GM13977 (cell line): ENCODE measurements at regions not wholly inside any gene's neighbourhood (a gene's known extent, or its start where the extent isn't known, plus 50 kb on each side); places are given as distances from the start of the nearest gene placed in this dataset.
"Not testable (repeated sequence)": the region's sequence is repeated elsewhere in the genome, so short reads cannot be mapped to it uniquely, and the experiment has no call there.

ENCODE experiments used
- DNase-seq: peaks from one replicate; pipeline ENCODE4 v3.0.0; 2012; ENCODE audit warnings: low spot score
- in situ Hi-C: fragments of 300-500 bp; cut with MboI; formaldehyde crosslinking; loops from one replicate; pipeline ENCODE4 v1.12.0; 2022; ENCODE audit warnings: low sequenced_read_pairs, low pct_unique_long_range_greater_than_20kb, mixed read lengths, inconsistent platforms; ENCODE audit not compliant: unreplicated experiment
- TF ChIP-seq, protein P1 (sequence below): IDR thresholded peaks from 2 replicates; pipeline ENCODE4 v1.5.1; 2012; ENCODE audit warnings: mild to moderate bottlenecking, control low read depth; ENCODE audit not compliant: insufficient read depth; ENCODE audit errors: extremely low read depth, missing control alignments

DNA sequence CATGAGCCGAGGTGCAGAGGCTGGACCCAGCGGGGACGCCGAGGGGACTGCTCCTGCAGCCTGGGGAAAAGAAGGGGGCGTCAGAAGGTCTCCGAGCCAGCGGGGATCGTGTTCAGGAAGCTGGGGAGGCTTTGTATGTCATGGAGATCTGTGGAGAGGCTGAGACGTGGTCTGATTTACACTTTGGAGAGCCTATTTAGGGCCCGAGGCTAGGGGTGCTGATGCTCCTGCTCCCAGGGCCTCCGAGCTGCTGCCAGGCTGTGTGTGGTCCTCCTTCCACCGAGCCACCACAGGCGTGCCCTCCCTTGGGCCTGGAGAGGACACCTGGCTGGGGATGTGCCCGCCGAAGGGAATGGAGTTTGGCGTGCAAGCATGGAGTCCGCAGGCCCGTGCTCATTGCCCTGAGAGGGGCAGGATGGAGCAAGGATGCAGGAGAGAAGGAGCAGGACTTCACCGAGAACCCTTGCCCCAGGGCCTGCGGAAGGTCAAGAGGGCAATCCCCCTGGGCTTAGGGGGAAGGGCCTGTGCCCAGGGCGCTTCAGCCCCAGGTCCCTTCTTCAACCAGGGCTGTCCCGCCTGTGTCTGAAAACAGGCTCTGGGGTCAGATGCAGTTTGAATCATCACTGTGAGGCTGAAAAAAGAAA, 252.5 kb downstream of the VAPA start:
- in situ Hi-C loops, result no loop called here
- no peak for DNase-seq
- TF ChIP-seq, protein P1, sequence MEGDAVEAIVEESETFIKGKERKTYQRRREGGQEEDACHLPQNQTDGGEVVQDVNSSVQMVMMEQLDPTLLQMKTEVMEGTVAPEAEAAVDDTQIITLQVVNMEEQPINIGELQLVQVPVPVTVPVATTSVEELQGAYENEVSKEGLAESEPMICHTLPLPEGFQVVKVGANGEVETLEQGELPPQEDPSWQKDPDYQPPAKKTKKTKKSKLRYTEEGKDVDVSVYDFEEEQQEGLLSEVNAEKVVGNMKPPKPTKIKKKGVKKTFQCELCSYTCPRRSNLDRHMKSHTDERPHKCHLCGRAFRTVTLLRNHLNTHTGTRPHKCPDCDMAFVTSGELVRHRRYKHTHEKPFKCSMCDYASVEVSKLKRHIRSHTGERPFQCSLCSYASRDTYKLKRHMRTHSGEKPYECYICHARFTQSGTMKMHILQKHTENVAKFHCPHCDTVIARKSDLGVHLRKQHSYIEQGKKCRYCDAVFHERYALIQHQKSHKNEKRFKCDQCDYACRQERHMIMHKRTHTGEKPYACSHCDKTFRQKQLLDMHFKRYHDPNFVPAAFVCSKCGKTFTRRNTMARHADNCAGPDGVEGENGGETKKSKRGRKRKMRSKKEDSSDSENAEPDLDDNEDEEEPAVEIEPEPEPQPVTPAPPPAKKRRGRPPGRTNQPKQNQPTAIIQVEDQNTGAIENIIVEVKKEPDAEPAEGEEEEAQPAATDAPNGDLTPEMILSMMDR, result no peak

DNA sequence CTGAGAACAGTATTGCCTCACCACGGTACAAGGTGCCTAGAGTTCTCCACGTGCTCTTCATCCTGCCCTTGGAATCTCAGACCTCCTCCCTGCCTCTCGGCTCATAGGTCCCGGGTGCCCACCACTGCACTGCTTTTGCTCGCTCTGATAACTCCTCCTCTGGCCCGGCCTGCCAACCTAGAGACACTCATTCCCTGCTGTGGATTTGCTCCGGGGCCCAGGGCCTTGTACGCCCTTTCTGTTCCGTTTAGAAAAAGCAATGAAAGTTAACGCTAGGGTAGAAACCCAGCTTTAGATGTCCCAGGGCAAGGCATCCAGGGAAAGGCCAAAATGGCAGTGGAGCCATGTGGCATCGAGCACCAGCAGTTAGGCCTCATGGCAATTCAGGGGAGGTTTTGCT, 253.9 kb downstream of the VAPA start:
- no peak for DNase-seq
- in situ Hi-C loops, result no loop called here
- TF ChIP-seq, protein P1, result no peak

DNA sequence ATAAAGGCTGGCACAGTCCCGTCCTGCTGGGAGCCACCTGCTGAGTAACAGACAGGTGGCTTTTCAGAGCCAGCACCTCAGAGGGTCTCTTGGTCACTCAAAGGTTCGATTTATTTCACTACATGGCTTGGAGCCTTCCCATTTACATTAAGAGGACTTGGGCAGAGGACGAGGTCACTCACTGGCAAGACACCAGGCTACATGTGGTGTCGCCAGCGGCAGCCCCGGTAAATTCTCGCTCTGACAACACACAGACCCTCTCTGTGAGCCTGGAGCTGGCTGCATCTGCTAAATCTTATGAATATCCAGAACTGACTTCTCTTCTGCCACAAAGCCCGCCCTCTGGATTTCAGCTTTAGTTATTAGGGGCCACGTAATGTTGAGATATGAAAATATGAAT, 254.7 kb downstream of the VAPA start:
- in situ Hi-C loops, result no loop called here
- DNase-seq, result no peak
- TF ChIP-seq, protein P1, result no peak

DNA sequence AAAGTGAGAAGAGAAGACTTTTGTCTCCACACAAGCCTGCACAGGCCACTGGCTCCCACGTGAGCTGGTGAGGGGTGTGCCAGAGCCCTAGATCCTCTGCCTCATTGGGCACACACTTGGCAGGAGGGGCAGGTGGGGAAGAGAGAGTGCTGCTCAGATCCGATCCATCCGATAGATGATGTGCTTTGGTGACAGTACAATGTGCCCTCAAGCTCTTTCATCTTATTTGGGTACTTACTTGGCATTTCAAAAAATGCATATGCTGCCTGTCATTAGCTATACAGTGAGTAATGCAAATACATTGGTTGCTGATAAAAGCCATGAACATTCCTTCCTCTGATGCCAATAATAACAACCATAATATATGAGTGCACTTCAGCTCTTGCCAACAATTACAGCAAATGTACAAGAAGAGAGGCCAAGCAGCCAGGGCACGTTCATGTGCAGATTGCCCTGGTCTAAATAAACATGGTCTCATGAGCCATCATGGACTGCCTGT, 255.3 kb downstream of the VAPA start:
- TF ChIP-seq, protein P1, result no peak
- in situ Hi-C loops, result no loop called here
- no peak for DNase-seq

DNA sequence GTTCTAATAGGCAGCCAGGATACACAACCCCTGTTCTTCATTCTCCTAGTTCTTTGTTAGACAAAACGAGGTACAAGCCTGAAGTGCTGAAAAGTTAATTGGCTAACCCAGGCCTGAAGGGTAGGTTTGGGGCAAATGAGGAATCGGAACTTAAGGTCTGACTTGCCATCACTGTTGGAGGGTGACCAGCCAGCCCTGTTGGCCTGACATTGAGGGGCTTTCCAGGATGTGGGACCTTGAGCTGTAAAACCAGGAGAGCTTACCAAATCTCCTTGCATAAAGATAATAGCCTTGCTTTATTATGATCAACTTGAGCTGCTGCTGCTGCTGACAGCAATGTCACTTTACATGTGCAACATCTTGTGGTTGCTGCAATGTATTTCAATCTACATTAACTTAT, 256.0 kb downstream of the VAPA start:
- TF ChIP-seq, protein P1, result no peak
- in situ Hi-C loops, result no loop called here
- no peak for DNase-seq

DNA sequence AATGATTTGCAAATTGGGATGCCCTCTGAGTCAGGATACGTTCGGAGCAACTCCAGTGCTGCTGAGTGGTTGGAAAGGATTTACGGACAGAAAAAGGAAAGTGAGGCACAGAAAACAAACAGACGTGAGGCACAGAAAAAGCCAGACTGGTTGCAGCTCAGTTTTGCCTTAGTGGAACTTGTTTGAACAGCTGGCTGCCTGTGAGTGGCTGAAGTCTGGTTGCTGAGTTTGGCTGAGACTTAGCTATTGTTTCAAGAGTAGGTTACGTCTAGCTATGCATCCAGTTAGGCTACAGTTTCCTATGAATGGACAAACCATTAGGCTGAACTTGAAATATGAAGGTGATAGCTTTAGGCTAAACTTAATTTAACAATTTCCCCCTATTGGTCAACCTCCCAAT, 256.6 kb downstream of the VAPA start:
- in situ Hi-C loops, result no loop called here
- TF ChIP-seq, protein P1, result no peak
- no peak for DNase-seq

DNA sequence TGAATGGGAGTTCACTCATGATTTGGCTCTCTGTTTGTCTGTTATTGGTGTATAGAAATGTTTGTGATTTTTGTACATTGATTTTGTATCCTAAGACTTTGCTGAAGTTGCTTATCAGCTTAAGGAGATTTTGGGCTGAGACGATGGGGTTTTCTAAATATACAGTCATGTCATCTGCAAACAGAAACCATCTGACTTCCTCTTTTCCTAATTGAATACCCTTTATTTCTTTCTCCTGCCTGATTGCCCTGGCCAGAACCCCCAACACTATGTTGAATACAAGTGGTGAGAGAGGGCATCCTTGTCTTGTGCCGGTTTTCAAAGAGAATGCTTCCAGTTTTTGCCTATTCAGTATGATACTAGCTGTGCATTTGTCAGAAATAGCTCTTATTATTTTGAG, 261.5 kb downstream of the VAPA start:
- in situ Hi-C loops, DNase-seq: not testable (repeated sequence)

DNA sequence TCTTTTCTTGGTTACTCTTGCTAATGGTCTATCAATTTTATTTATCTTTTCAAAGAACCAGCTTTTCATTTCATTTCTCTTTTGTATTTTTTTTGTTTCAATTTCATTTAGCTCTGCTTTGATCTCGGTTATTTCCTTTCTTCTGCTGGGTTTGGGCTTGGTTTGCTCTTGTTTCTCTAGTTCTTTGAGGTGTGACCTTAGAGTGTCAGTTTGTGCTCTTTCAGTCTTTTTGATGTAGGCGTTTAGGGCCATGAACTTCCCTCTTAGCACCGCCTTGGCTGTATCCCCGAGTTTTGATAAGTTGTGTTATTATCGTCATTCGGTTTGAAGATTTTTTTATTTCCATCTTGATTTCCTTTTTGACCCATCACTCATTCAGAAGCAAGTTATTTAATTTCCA, 265.5 kb downstream of the VAPA start:
- in situ Hi-C loops, DNase-seq: not testable (repeated sequence)
